ENCODE measurements at regions not wholly inside any gene's neighbourhood (a gene's known extent, or its start where the extent isn't known, plus 50 kb on each side); places are given as distances from the start of the nearest gene placed in this dataset.

DNA sequence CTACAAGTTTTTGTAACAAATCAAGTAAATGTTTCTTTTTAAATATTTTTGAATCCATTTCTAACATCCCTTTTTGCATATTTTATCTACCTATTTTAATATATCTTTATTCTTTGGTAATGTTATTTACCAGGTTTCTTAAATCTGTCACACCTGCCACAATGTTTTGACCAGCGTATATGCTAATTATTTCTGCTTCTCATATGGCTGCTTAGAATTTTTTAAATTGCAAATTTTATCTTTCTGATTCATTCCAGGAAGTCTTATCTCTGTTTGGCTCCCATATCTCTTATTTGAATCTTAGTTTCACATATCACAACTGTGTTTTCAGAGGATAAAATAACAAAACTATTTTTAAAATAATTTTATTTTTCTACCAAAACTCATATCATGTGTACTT, 1411.1 kb downstream of the KCNT2 start:
- H3K4me3 ChIP-seq (ENCODE audit: low read length): no peak overlapping the region
- no peak overlapping the region for H3K9ac ChIP-seq (ENCODE audit: low read length)
- H3K9me2 ChIP-seq (replicated peaks; ENCODE audit: insufficient read depth, low read length): no peaks in the 10 kb centered on the region
- H3K36me3 ChIP-seq (ENCODE audit: insufficient read depth, low read length): no peaks in the 10 kb centered on the region
- no peaks in the 10 kb centered on the region for H3K79me2 ChIP-seq (ENCODE audit: low read length)
- peaks cover 3% of the 10 kb centered on the region; the same call in 1 of the 2 replicates for H3K9me3 ChIP-seq (ENCODE audit: low read length)
- no peak overlapping the region for H3K4me2 ChIP-seq (ENCODE audit: low read depth, low read length, poor library complexity, severe bottlenecking)
- H2AFZ ChIP-seq (ENCODE audit: low read length): no peak overlapping the region
- DNase-seq: no peak
- H3K27ac ChIP-seq (ENCODE audit: low read length): no peak overlapping the region
- no peaks in the 10 kb centered on the region for H4K20me1 ChIP-seq (ENCODE audit: insufficient read depth, low read depth, low read length)
- H3K27me3 ChIP-seq (ENCODE audit: low read length): no peaks in the 10 kb centered on the region
- no peaks in the 10 kb centered on the region for H3K4me1 ChIP-seq (ENCODE audit: low read length)

DNA sequence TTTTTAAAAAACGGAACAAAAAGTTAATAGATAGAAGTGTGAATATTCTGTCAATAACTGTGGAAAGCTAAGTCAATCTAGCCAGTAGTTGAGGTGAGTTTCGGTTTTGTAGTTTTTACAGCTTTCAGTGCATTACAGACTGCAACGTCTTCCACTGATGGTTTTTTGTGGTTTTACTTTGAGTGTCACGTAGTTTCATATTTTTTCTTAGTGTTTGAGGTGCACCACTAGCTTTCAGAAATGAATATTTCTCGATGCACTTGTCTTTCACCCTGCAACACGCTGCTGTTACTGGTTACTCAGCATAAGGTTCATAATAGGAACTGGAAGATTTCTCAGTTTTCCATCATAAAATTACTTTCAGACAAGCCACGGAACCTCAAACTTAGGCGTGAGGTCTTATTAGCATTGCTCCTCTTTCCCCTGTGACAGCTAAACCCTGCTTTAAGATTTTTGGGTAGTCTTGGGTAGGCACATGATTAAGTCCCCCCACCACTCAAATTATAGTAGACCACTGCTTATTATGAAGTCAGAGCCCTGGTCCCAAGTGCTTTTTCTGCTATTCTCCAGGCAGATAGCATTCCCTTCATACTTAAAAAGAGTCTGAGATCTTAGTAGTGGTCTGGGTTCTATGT, 1412.7 kb downstream of the KCNT2 start:
- no peaks in the 10 kb centered on the region for H3K27me3 ChIP-seq (ENCODE audit: low read length)
- no peaks in the 10 kb centered on the region for H3K79me2 ChIP-seq (ENCODE audit: low read length)
- no peak overlapping the region for H3K4me3 ChIP-seq (ENCODE audit: low read length)
- H3K4me2 ChIP-seq (ENCODE audit: low read depth, low read length, poor library complexity, severe bottlenecking): no peak overlapping the region
- H3K27ac ChIP-seq (ENCODE audit: low read length): no peak overlapping the region
- no peaks in the 10 kb centered on the region for H4K20me1 ChIP-seq (ENCODE audit: insufficient read depth, low read depth, low read length)
- H3K9me3 ChIP-seq (ENCODE audit: low read length): peaks cover 8% of the 10 kb centered on the region; the same call in 1 of the 2 replicates
- H2AFZ ChIP-seq (ENCODE audit: low read length): no peak overlapping the region
- no peaks in the 10 kb centered on the region for H3K9me2 ChIP-seq (replicated peaks; ENCODE audit: insufficient read depth, low read length)
- DNase-seq: no peak
- H3K4me1 ChIP-seq (ENCODE audit: low read length): no peaks in the 10 kb centered on the region
- no peak overlapping the region for H3K9ac ChIP-seq (ENCODE audit: low read length)
- no peaks in the 10 kb centered on the region for H3K36me3 ChIP-seq (ENCODE audit: insufficient read depth, low read length)

DNA sequence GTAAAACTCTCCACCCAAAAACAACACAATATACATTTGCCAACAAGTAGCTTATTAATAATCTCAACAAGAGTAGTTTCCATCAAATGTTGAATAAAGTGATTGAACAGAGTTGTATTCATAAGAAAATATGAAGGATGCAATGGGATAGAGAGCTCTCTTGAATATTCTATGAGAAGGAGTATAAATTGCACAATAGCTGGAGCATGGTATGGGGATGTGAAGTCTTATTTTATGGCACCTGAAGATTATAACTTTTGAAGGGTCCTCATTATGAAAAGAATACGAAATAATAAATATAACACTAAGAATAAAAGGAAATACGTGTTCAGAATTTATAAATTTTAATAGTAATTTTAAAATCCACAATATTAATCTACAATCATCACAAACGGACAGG, 1415.1 kb downstream of the KCNT2 start:
- no peaks in the 10 kb centered on the region for H3K79me2 ChIP-seq (ENCODE audit: low read length)
- H3K9me2 ChIP-seq (replicated peaks; ENCODE audit: insufficient read depth, low read length): no peaks in the 10 kb centered on the region
- peaks cover 12% of the 10 kb centered on the region; the same call in 1 of the 2 replicates for H3K9me3 ChIP-seq (ENCODE audit: low read length)
- H4K20me1 ChIP-seq (ENCODE audit: insufficient read depth, low read depth, low read length): no peaks in the 10 kb centered on the region
- H3K4me2 ChIP-seq (ENCODE audit: low read depth, low read length, poor library complexity, severe bottlenecking): no peak overlapping the region
- no peaks in the 10 kb centered on the region for H3K36me3 ChIP-seq (ENCODE audit: insufficient read depth, low read length)
- H3K27me3 ChIP-seq (ENCODE audit: low read length): no peaks in the 10 kb centered on the region
- no peak overlapping the region for H3K27ac ChIP-seq (ENCODE audit: low read length)
- no peaks in the 10 kb centered on the region for H3K4me1 ChIP-seq (ENCODE audit: low read length)
- no peak overlapping the region for H2AFZ ChIP-seq (ENCODE audit: low read length)
- DNase-seq: no peak
- no peak overlapping the region for H3K4me3 ChIP-seq (ENCODE audit: low read length)
- H3K9ac ChIP-seq (ENCODE audit: low read length): no peak overlapping the region

DNA sequence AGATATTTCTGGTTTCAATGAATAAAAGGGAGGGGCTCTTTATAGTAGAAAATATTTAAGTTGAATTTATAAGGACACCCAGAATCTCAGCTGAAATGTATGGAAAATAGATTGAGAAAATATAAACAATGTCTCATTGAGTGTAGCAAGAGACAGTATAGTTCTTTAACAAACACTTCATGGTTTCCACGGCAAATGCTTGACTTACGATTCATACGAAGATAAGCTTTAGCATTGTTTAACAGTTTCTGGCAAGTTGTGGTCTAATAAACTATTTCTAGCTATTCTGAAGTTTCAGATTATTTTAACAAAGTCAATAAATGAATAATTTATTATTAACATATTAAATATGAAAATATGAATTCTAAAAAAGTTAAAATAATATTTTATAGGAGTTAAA, 1419.4 kb downstream of the KCNT2 start:
- no peaks in the 10 kb centered on the region for H3K27me3 ChIP-seq (ENCODE audit: low read length)
- no peak overlapping the region for H3K4me2 ChIP-seq (ENCODE audit: low read depth, low read length, poor library complexity, severe bottlenecking)

DNA sequence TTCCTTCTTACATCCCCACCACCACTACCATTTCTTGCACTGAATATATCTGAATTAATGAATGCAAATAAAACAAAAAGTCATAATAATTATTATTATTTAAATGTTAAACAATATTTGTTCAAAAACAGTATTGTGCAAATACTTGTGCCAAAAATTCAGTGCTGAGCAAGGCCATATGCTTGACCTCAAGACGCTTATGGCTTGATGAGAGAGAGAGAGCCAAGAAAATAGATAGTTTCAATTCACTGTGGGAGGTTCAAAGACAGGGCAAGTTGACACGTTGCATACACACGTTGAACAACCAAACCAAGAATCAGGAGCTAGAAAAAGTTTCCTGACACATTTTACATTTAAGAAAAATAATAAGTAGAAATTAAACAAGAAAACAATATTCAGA, 1421.7 kb downstream of the KCNT2 start:
- Histone ChIP-seq H3K4me3 (ENCODE audit: low read length) (no peak overlapping the region), H3K36me3 (ENCODE audit: insufficient read depth, low read length) (no peaks in the 10 kb centered on the region), H3K9me2 (replicated peaks; ENCODE audit: insufficient read depth, low read length) (no peaks in the 10 kb centered on the region), H3K9me3 (ENCODE audit: low read length) (peaks cover 32% of the 10 kb centered on the region; the same call in 1 of the 2 replicates), H3K79me2 (ENCODE audit: low read length) (no peaks in the 10 kb centered on the region), H3K27ac (ENCODE audit: low read length) (no peak overlapping the region), H3K4me2 (ENCODE audit: low read depth, low read length, poor library complexity, severe bottlenecking) (no peak overlapping the region), H4K20me1 (ENCODE audit: insufficient read depth, low read depth, low read length) (no peaks in the 10 kb centered on the region), H3K27me3 (ENCODE audit: low read length) (no peaks in the 10 kb centered on the region), H3K9ac (ENCODE audit: low read length) (no peak overlapping the region), H2AFZ (ENCODE audit: low read length) (no peak overlapping the region), H3K4me1 (ENCODE audit: low read length) (no peaks in the 10 kb centered on the region)
- DNase-seq: no peak

More for the DNA sequence above, 1419.4 kb downstream of the KCNT2 start:
- no peaks in the 10 kb centered on the region for H4K20me1 ChIP-seq (ENCODE audit: insufficient read depth, low read depth, low read length)
- H3K27ac ChIP-seq (ENCODE audit: low read length): no peak overlapping the region
- DNase-seq: no peak
- H3K9me3 ChIP-seq (ENCODE audit: low read length): peaks cover 24% of the 10 kb centered on the region; the same call in 1 of the 2 replicates
- H3K9me2 ChIP-seq (replicated peaks; ENCODE audit: insufficient read depth, low read length): no peaks in the 10 kb centered on the region
- H3K9ac ChIP-seq (ENCODE audit: low read length): no peak overlapping the region
- no peak overlapping the region for H3K4me3 ChIP-seq (ENCODE audit: low read length)
- no peaks in the 10 kb centered on the region for H3K79me2 ChIP-seq (ENCODE audit: low read length)
- H3K36me3 ChIP-seq (ENCODE audit: insufficient read depth, low read length): no peaks in the 10 kb centered on the region
- no peak overlapping the region for H2AFZ ChIP-seq (ENCODE audit: low read length)
- no peaks in the 10 kb centered on the region for H3K4me1 ChIP-seq (ENCODE audit: low read length)

DNA sequence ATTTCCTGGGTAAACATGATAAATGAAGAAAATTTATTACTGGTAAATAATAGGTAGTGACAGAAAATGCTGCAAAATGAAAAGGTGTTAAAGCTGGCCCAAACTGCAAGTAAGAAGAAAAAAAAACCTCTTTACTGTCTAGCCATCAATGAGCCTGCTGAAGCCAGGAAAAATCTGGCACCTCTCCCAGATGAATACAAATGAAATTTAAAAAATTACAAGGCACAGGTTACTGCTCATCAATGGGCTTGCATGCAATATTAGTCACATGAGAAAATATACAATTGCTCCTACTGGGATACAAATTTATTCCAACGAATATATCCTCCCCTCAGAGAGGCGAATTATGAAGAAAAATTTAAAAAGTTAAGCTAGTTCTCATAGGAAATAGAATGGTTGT, 1422.5 kb downstream of the KCNT2 start:
- no peak overlapping the region for H3K4me2 ChIP-seq (ENCODE audit: low read depth, low read length, poor library complexity, severe bottlenecking)
- H3K36me3 ChIP-seq (ENCODE audit: insufficient read depth, low read length): no peaks in the 10 kb centered on the region
- no peaks in the 10 kb centered on the region for H4K20me1 ChIP-seq (ENCODE audit: insufficient read depth, low read depth, low read length)
- no peaks in the 10 kb centered on the region for H3K27me3 ChIP-seq (ENCODE audit: low read length)
- no peaks in the 10 kb centered on the region for H3K9me2 ChIP-seq (replicated peaks; ENCODE audit: insufficient read depth, low read length)
- no peak overlapping the region for H2AFZ ChIP-seq (ENCODE audit: low read length)
- no peak for DNase-seq
- no peak overlapping the region for H3K4me3 ChIP-seq (ENCODE audit: low read length)
- H3K9me3 ChIP-seq (ENCODE audit: low read length): peaks cover 35% of the 10 kb centered on the region
- H3K79me2 ChIP-seq (ENCODE audit: low read length): no peaks in the 10 kb centered on the region
- H3K27ac ChIP-seq (ENCODE audit: low read length): no peak overlapping the region
- no peaks in the 10 kb centered on the region for H3K4me1 ChIP-seq (ENCODE audit: low read length)
- H3K9ac ChIP-seq (ENCODE audit: low read length): no peak overlapping the region

DNA sequence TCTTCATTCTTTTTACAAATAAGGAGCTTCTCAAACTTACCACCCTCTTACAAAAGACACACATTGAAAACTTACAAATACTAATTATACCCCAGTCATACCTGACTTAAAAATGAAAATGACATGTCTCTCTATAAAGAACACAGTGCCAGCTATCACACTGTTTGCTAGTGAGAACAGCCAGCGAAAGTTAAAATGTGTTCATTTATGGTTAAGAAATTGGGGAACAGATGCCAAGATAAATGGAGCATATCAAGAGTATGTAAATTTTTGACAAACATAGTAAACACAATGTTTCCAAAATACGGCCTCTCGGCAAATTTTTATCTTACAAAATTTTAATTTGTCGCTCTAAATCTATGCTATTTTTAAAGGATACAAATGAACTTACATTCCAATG, 1422.9 kb downstream of the KCNT2 start:
- no peaks in the 10 kb centered on the region for H3K4me1 ChIP-seq (ENCODE audit: low read length)
- no peak overlapping the region for H3K27ac ChIP-seq (ENCODE audit: low read length)
- no peak overlapping the region for H2AFZ ChIP-seq (ENCODE audit: low read length)
- peaks cover 37% of the 10 kb centered on the region for H3K9me3 ChIP-seq (ENCODE audit: low read length)
- no peaks in the 10 kb centered on the region for H3K27me3 ChIP-seq (ENCODE audit: low read length)
- H3K79me2 ChIP-seq (ENCODE audit: low read length): no peaks in the 10 kb centered on the region
- H3K36me3 ChIP-seq (ENCODE audit: insufficient read depth, low read length): no peaks in the 10 kb centered on the region
- no peak overlapping the region for H3K9ac ChIP-seq (ENCODE audit: low read length)
- no peak for DNase-seq
- no peak overlapping the region for H3K4me2 ChIP-seq (ENCODE audit: low read depth, low read length, poor library complexity, severe bottlenecking)
- H4K20me1 ChIP-seq (ENCODE audit: insufficient read depth, low read depth, low read length): no peaks in the 10 kb centered on the region
- H3K4me3 ChIP-seq (ENCODE audit: low read length): no peak overlapping the region
- no peaks in the 10 kb centered on the region for H3K9me2 ChIP-seq (replicated peaks; ENCODE audit: insufficient read depth, low read length)

DNA sequence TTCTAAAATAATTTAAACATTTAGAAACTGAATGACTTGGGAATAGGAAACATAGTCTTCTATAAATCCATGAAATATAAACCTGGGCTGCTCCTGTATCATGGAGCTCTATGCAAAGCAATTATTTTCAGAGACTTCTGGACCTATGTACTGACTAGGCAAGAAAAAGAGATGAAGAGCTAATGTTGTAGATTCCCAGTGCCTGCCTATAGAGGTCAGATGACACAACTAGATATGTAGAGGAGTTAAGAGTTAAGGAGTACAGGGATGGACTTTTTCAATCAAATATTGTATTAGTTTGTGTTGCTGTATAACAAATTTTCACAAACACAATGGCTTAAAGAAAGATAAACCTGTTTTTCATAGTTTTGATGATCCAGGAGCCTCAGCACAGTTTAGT, 1434.5 kb downstream of the KCNT2 start:
- Histone ChIP-seq H3K9me2 (replicated peaks; ENCODE audit: insufficient read depth, low read length) (no peaks in the 10 kb centered on the region), H3K4me2 (ENCODE audit: low read depth, low read length, poor library complexity, severe bottlenecking) (no peak overlapping the region), H3K79me2 (ENCODE audit: low read length) (no peaks in the 10 kb centered on the region), H3K36me3 (ENCODE audit: insufficient read depth, low read length) (no peaks in the 10 kb centered on the region), H3K27me3 (ENCODE audit: low read length) (no peaks in the 10 kb centered on the region), H3K27ac (ENCODE audit: low read length) (no peak overlapping the region), H2AFZ (ENCODE audit: low read length) (no peak overlapping the region), H3K4me1 (ENCODE audit: low read length) (no peaks in the 10 kb centered on the region), H3K9me3 (ENCODE audit: low read length) (peaks cover 11% of the 10 kb centered on the region), H3K4me3 (ENCODE audit: low read length) (no peak overlapping the region), H4K20me1 (ENCODE audit: insufficient read depth, low read depth, low read length) (no peaks in the 10 kb centered on the region), H3K9ac (ENCODE audit: low read length) (no peak overlapping the region)
- DNase-seq: no peak

Data from Karpas-422 (cell line).